Mesenchymal stem cell (in vitro differentiated cells and primary cell): ENCODE measurements at regions not wholly inside any gene's neighbourhood (a gene's known extent, or its start where the extent isn't known, plus 50 kb on each side); places are given as distances from the start of the nearest gene placed in this dataset.

Source experiments
- DNase-seq: peaks from one replicate; pipeline ENCODE4 v3.0.0-alpha.2; 2013
- H2AFZ ChIP-seq: one replicate; pipeline ENCODE4 v1.6.1; 2013; ENCODE audit warnings: low read depth, mild to moderate bottlenecking, control low read depth, inconsistent platforms, low read length, moderate library complexity
- H2AK5ac ChIP-seq: 2 replicates; pipeline ENCODE4 v1.6.1; 2013; ENCODE audit warnings: low read length, moderate library complexity, mild to moderate bottlenecking, inconsistent platforms; ENCODE audit not compliant: severe bottlenecking
- H2BK120ac ChIP-seq: one replicate; pipeline ENCODE4 v1.6.1; 2013; ENCODE audit warnings: low read depth, mild to moderate bottlenecking, inconsistent platforms, low read length, moderate library complexity
- H2BK12ac ChIP-seq, 2 experiments: one replicate each; pipeline ENCODE4 v1.6.1; 2013; ENCODE audit warnings: inconsistent platforms in 2 of 2, low read length in 2 of 2, mild to moderate bottlenecking in 2 of 2, moderate library complexity in 2 of 2, control low read depth in 1 of 2
- H2BK15ac ChIP-seq: one replicate; pipeline ENCODE4 v1.6.1; 2013; ENCODE audit warnings: mild to moderate bottlenecking, low read depth, inconsistent platforms; ENCODE audit not compliant: poor library complexity, severe bottlenecking
- H2BK5ac ChIP-seq: 2 replicates; pipeline ENCODE4 v1.6.1; 2013; ENCODE audit warnings: low read depth, mild to moderate bottlenecking, low read length, control low read depth, inconsistent platforms; ENCODE audit not compliant: poor library complexity, severe bottlenecking
- H3K14ac ChIP-seq, 2 experiments: one replicate each; pipeline ENCODE4 v1.6.1; 2013; ENCODE audit warnings: inconsistent platforms in 2 of 2, low read length in 2 of 2, control low read depth in 1 of 2, mild to moderate bottlenecking in 1 of 2, moderate library complexity in 1 of 2
- H3K18ac ChIP-seq, 2 experiments: one replicate each; pipeline ENCODE4 v1.6.1; 2013; ENCODE audit warnings: inconsistent platforms in 2 of 2, low read length in 2 of 2, control low read depth in 1 of 2, low read depth in 1 of 2, mild to moderate bottlenecking in 1 of 2
- H3K23ac ChIP-seq, 2 experiments: one replicate each; pipeline ENCODE4 v1.6.1; 2013; ENCODE audit warnings: inconsistent platforms in 2 of 2, low read length in 2 of 2, mild to moderate bottlenecking in 2 of 2, moderate library complexity in 2 of 2, control low read depth in 1 of 2
- H3K27ac ChIP-seq: 2 replicates; pipeline ENCODE4 v1.5.1; 2013; ENCODE audit warnings: mild to moderate bottlenecking, moderate library complexity, low read length, control low read depth, inconsistent platforms; ENCODE audit not compliant: poor library complexity, severe bottlenecking
- H3K27me3 ChIP-seq, 2 experiments: 2 replicates each; pipeline versions ENCODE4 v1.6.1 to v1.7.0; 2013; ENCODE audit warnings: low read length in 2 of 2, mild to moderate bottlenecking in 2 of 2, moderate library complexity in 2 of 2, control low read depth in 1 of 2, inconsistent platforms in 1 of 2; ENCODE audit not compliant: control insufficient read depth in 1 of 2, insufficient read depth in 1 of 2
- H3K36me3 ChIP-seq, 2 experiments: 2 replicates each; pipeline versions ENCODE4 v1.6.1 to v1.7.0; 2013; ENCODE audit warnings: low read length in 2 of 2, control low read depth in 1 of 2, inconsistent platforms in 1 of 2, low read depth in 1 of 2, mild to moderate bottlenecking in 1 of 2; ENCODE audit not compliant: insufficient read depth in 2 of 2, control insufficient read depth in 1 of 2
- H3K4ac ChIP-seq, 2 experiments: one replicate each; pipeline ENCODE4 v1.6.1; 2013; ENCODE audit warnings: inconsistent platforms in 2 of 2, low read length in 2 of 2, mild to moderate bottlenecking in 2 of 2, moderate library complexity in 2 of 2, control low read depth in 1 of 2, low read depth in 1 of 2
- H3K4me1 ChIP-seq: 2 replicates; pipeline ENCODE4 v1.6.1; 2013; ENCODE audit warnings: low read depth, low read length, control low read depth; ENCODE audit not compliant: control insufficient read depth, insufficient read depth
- H3K4me2 ChIP-seq: 2 replicates; pipeline ENCODE4 v1.6.1; 2013; ENCODE audit warnings: low read length, mild to moderate bottlenecking, inconsistent platforms; ENCODE audit not compliant: poor library complexity, severe bottlenecking
- H3K4me3 ChIP-seq, 2 experiments: 2 replicates each; pipeline versions ENCODE4 v1.5.1 to v1.7.0; 2013; ENCODE audit warnings: low read length in 2 of 2, mild to moderate bottlenecking in 2 of 2, control low read depth in 1 of 2, low read depth in 1 of 2; ENCODE audit not compliant: insufficient read depth in 1 of 2
- H3K79me1 ChIP-seq: replicated peaks from 2 replicates; pipeline ENCODE4 v1.6.1; 2013; ENCODE audit warnings: mild to moderate bottlenecking, control low read depth, low read length, inconsistent platforms; ENCODE audit not compliant: poor library complexity, severe bottlenecking
- H3K9ac ChIP-seq: 2 replicates; pipeline ENCODE4 v1.7.0; 2013; ENCODE audit warnings: mild to moderate bottlenecking, low read length, moderate library complexity
- H3K9me3 ChIP-seq: 2 replicates; pipeline ENCODE4 v1.7.0; 2013; ENCODE audit warnings: mild to moderate bottlenecking, low read length; ENCODE audit not compliant: control insufficient read depth
- H4K8ac ChIP-seq: one replicate; pipeline ENCODE4 v1.6.1; 2013; ENCODE audit warnings: inconsistent platforms, mild to moderate bottlenecking, low read length, moderate library complexity
- H4K91ac ChIP-seq: one replicate; pipeline ENCODE4 v1.6.1; 2013; ENCODE audit warnings: mild to moderate bottlenecking, low read length, inconsistent platforms
- WGBS: methylation state at CpG from one replicate; pipeline ENCODE4 v1.1.7; 2013; ENCODE audit warnings: mixed read lengths; 5-methylcytosine and 5-hydroxymethylcytosine counted together

- H3K36me3 ChIP-seq, result no peaks in the 10 kb centered on the region
Measured at GRCh38 chr6:33892581-33893346, 89.0 kb upstream of the MLN start.

GRCh38 chr6:33888664-33889200, 84.9 kb upstream of the MLN start:
- Histone ChIP-seq H3K9ac (no peak overlapping the region), H4K91ac (no peak overlapping the region), H2AFZ (no peak overlapping the region), H3K79me1 (no peaks in the 10 kb centered on the region), H3K18ac (no peak overlapping the region), H2AK5ac (no peak overlapping the region), H4K8ac (no peak overlapping the region), H2BK12ac (no peak overlapping the region), H3K36me3 (no peaks in the 10 kb centered on the region), H3K27ac (no peak overlapping the region), H3K14ac (no peak overlapping the region), H3K23ac (no peak overlapping the region), H2BK120ac (no peak overlapping the region), H3K27me3 (peaks cover 28 to 45% of the 10 kb centered on the region in 2 experiments), H3K4ac (no peak overlapping the region), H3K9me3 (no peaks in the 10 kb centered on the region), H3K4me2 (no peak overlapping the region), H2BK5ac (no peak overlapping the region), H3K4me3 (no peak overlapping the region), H2BK15ac (no peak overlapping the region), H3K4me1 (peaks cover 14% of the 10 kb centered on the region)
- 86% methylated on average over 9 of the region's 9 CpGs for WGBS
- DNase-seq, result no peak

More at GRCh38 chr6:33892581-33893346, 89.0 kb upstream of the MLN start:
- H3K9ac ChIP-seq, result no peak overlapping the region
- H2BK12ac ChIP-seq, result no peak overlapping the region
- H3K4me1 ChIP-seq, result peaks cover 5% of the 10 kb centered on the region
- H2BK5ac ChIP-seq, result no peak overlapping the region
- H3K18ac ChIP-seq, result no peak overlapping the region
- H2BK15ac ChIP-seq, result no peak overlapping the region
- H3K4me3 ChIP-seq, result no peak overlapping the region
- WGBS, result 91% methylated on average over 47 of the region's 47 CpGs
- no peak overlapping the region for H4K8ac ChIP-seq
- no peak overlapping the region for H3K4ac ChIP-seq
- peaks cover 41 to 49% of the 10 kb centered on the region in 2 experiments for H3K27me3 ChIP-seq
- no peak overlapping the region for H3K14ac ChIP-seq
- H3K79me1 ChIP-seq, result no peaks in the 10 kb centered on the region
- H2AK5ac ChIP-seq, result no peak overlapping the region
- no peaks in the 10 kb centered on the region for H3K9me3 ChIP-seq
- H3K27ac ChIP-seq, result no peak overlapping the region
- H3K4me2 ChIP-seq, result no peak overlapping the region
- no peak overlapping the region for H2AFZ ChIP-seq
- H4K91ac ChIP-seq, result no peak overlapping the region
- H3K23ac ChIP-seq, result no peak overlapping the region
- H2BK120ac ChIP-seq, result no peak overlapping the region
- no peak for DNase-seq

- no peak for DNase-seq
- H3K23ac ChIP-seq, result no peak overlapping the region
- peaks cover 14% of the 10 kb centered on the region for H3K4me1 ChIP-seq
- H3K79me1 ChIP-seq, result no peaks in the 10 kb centered on the region
- H4K8ac ChIP-seq, result no peak overlapping the region
- H3K18ac ChIP-seq, result no peak overlapping the region
- no peaks in the 10 kb centered on the region for H3K9me3 ChIP-seq
- H3K4ac ChIP-seq, result no peak overlapping the region
- no peak overlapping the region for H2BK120ac ChIP-seq
- no peak overlapping the region for H2BK12ac ChIP-seq
- no peak overlapping the region for H3K27ac ChIP-seq
- no peak overlapping the region for H3K14ac ChIP-seq
- no peak overlapping the region for H3K4me3 ChIP-seq
- no peak overlapping the region for H3K9ac ChIP-seq
- no peaks in the 10 kb centered on the region for H3K36me3 ChIP-seq
- H4K91ac ChIP-seq, result no peak overlapping the region
- no peak overlapping the region for H2AK5ac ChIP-seq
- 90% methylated on average over 10 of the region's 10 CpGs for WGBS
- no peak overlapping the region for H2BK15ac ChIP-seq
- H3K4me2 ChIP-seq, result no peak overlapping the region
- no peak overlapping the region for H2BK5ac ChIP-seq
- H2AFZ ChIP-seq, result no peak overlapping the region
- peaks cover 27 to 46% of the 10 kb centered on the region in 2 experiments for H3K27me3 ChIP-seq
Measured at GRCh38 chr6:33888183-33888582, 84.4 kb upstream of the MLN start.

GRCh38 chr6:33886673-33887144, 82.9 kb upstream of the MLN start:
- H3K27ac ChIP-seq, result no peak overlapping the region
- H3K18ac ChIP-seq, result no peak overlapping the region
- H2BK5ac ChIP-seq, result no peak overlapping the region
- DNase-seq, result peak; percentile 81
- no peak overlapping the region for H2BK120ac ChIP-seq
- no peak overlapping the region for H3K4me2 ChIP-seq
- no peak overlapping the region for H3K14ac ChIP-seq
- H3K79me1 ChIP-seq, result no peaks in the 10 kb centered on the region
- H3K9me3 ChIP-seq, result no peaks in the 10 kb centered on the region
- H3K4me1 ChIP-seq, result peaks cover 14% of the 10 kb centered on the region
- no peak overlapping the region for H2AK5ac ChIP-seq
- 30% methylated on average over 11 of the region's 11 CpGs for WGBS
- no peak overlapping the region for H2BK12ac ChIP-seq
- no peak overlapping the region for H3K23ac ChIP-seq
- no peak overlapping the region for H4K91ac ChIP-seq
- H2BK15ac ChIP-seq, result no peak overlapping the region
- H3K36me3 ChIP-seq, result no peaks in the 10 kb centered on the region
- H3K9ac ChIP-seq, result no peak overlapping the region
- peaks cover 24 to 44% of the 10 kb centered on the region in 2 experiments for H3K27me3 ChIP-seq
- H2AFZ ChIP-seq, result no peak overlapping the region
- H3K4ac ChIP-seq, result no peak overlapping the region
- H4K8ac ChIP-seq, result no peak overlapping the region
- H3K4me3 ChIP-seq, result no peak overlapping the region
